Smooth muscle cell (in vitro differentiated cells): ENCODE measurements at regions not wholly inside any gene's neighbourhood (a gene's known extent, or its start where the extent isn't known, plus 50 kb on each side); places are given as distances from the start of the nearest gene placed in this dataset.

Experiments used
- DNase-seq: peaks from one replicate; lab custom pipeline; 2025; ENCODE audit not compliant: unreplicated experiment; lab: John Stamatoyannopoulos, UW
- H2AFZ ChIP-seq: fragments of 200-600 bp; sonication (generic); 2 replicates; pipeline ENCODE4 v1.6.0; 2016; ENCODE audit warnings: antibody characterized with exemption, low read depth, mild to moderate bottlenecking
- H3F3A ChIP-seq: fragments of 200-600 bp; sonication (generic); 2 replicates; pipeline ENCODE4 v1.6.0; 2017; ENCODE audit warnings: antibody characterized with exemption, low read depth
- H3K27ac ChIP-seq: fragments of 200-600 bp; sonication (generic); 2 replicates; pipeline ENCODE4 v1.5.1; 2016; ENCODE audit warnings: low read depth, mild to moderate bottlenecking
- H3K27me3 ChIP-seq: fragments of 200-600 bp; sonication (generic); 2 replicates; pipeline ENCODE4 v1.6.1; 2016; ENCODE audit warnings: low read depth, mild to moderate bottlenecking
- H3K36me3 ChIP-seq: fragments of 200-600 bp; sonication (generic); 2 replicates; pipeline ENCODE4 v1.5.1; 2016; ENCODE audit warnings: low read depth
- H3K4me1 ChIP-seq: fragments of 200-600 bp; sonication (generic); 2 replicates; pipeline ENCODE4 v1.5.1; 2016; ENCODE audit warnings: low read depth
- H3K4me2 ChIP-seq: fragments of 200-600 bp; sonication (generic); 2 replicates; pipeline ENCODE4 v1.6.0; 2016; ENCODE audit warnings: mild to moderate bottlenecking
- H3K4me3 ChIP-seq: fragments of 200-600 bp; sonication (generic); 2 replicates; pipeline ENCODE4 v1.5.1; 2016; ENCODE audit warnings: mild to moderate bottlenecking
- H3K79me2 ChIP-seq: fragments of 200-600 bp; sonication (generic); 2 replicates; pipeline ENCODE4 v1.6.0; 2016; ENCODE audit warnings: low read depth, mild to moderate bottlenecking
- H3K9ac ChIP-seq: fragments of 200-600 bp; sonication (generic); 2 replicates; pipeline ENCODE4 v1.6.0; 2016; ENCODE audit warnings: low read depth
- H3K9me3 ChIP-seq: fragments of 200-600 bp; sonication (generic); replicated peaks from 2 replicates; pipeline ENCODE4 v1.5.1; 2016; ENCODE audit warnings: low read depth
- H4K20me1 ChIP-seq: fragments of 200-600 bp; sonication (generic); 2 replicates; pipeline ENCODE4 v1.6.0; 2016; ENCODE audit warnings: low read depth
- CTCF ChIP-seq: fragments of 200-600 bp; sonication (generic); IDR thresholded peaks from 2 replicates; pipeline ENCODE4 v1.5.1; 2017; ENCODE audit warnings: borderline replicate concordance, mild to moderate bottlenecking, antibody characterized with exemption; ENCODE audit not compliant: insufficient read depth, poor library complexity, severe bottlenecking
- WGBS: methylation state at CpG from one replicate; pipeline ENCODE4 v1.1.7; 2016; ENCODE audit warnings: low lambda C conversion rate; 5-methylcytosine and 5-hydroxymethylcytosine counted together

- no peak for DNase-seq
- Histone ChIP-seq H3F3A (no peaks in the 10 kb centered on the region), H3K36me3 (no peaks in the 10 kb centered on the region), H3K27ac (no peak overlapping the region), H2AFZ (no peak overlapping the region), H3K4me3 (no peak overlapping the region), H3K27me3 (no peaks in the 10 kb centered on the region), H3K9ac (no peak overlapping the region), H3K4me2 (no peak overlapping the region), H3K4me1 (no peaks in the 10 kb centered on the region), H3K9me3 (peaks cover 3% of the 10 kb centered on the region), H4K20me1 (no peaks in the 10 kb centered on the region), H3K79me2 (no peaks in the 10 kb centered on the region)
- WGBS, result 93% methylated on average over 2 of the region's 2 CpGs
- no peak for TF ChIP-seq CTCF
Observed at GRCh38 chr6:78551361-78551760, 316.0 kb upstream of the IRAK1BP1 start.

- no peak overlapping the region for H3K27ac ChIP-seq
- H3K9me3 ChIP-seq, result peaks cover 7% of the 10 kb centered on the region
- no peak for TF ChIP-seq CTCF
- H3K36me3 ChIP-seq, result no peaks in the 10 kb centered on the region
- H3K4me2 ChIP-seq, result no peak overlapping the region
- no peaks in the 10 kb centered on the region for H3K79me2 ChIP-seq
- no peaks in the 10 kb centered on the region for H4K20me1 ChIP-seq
- 94% methylated on average over 3 of the region's 3 CpGs for WGBS
- no peaks in the 10 kb centered on the region for H3K4me1 ChIP-seq
- no peak for DNase-seq
- no peaks in the 10 kb centered on the region for H3K27me3 ChIP-seq
- H3K9ac ChIP-seq, result no peak overlapping the region
- no peak overlapping the region for H2AFZ ChIP-seq
- H3F3A ChIP-seq, result no peaks in the 10 kb centered on the region
- H3K4me3 ChIP-seq, result no peak overlapping the region
Observed at GRCh38 chr6:78552435-78552834, 314.9 kb upstream of the IRAK1BP1 start.

- Histone ChIP-seq H3K36me3 (no peaks in the 10 kb centered on the region), H3F3A (no peaks in the 10 kb centered on the region), H4K20me1 (no peaks in the 10 kb centered on the region), H3K4me1 (no peaks in the 10 kb centered on the region), H3K9me3 (peaks cover 7% of the 10 kb centered on the region), H3K27me3 (no peaks in the 10 kb centered on the region), H2AFZ (no peak overlapping the region), H3K4me3 (no peak overlapping the region), H3K4me2 (no peak overlapping the region), H3K27ac (no peak overlapping the region), H3K9ac (no peak overlapping the region), H3K79me2 (no peaks in the 10 kb centered on the region)
- TF ChIP-seq CTCF, result no peak
- WGBS, result 85% methylated on average over 2 of the region's 2 CpGs
- no peak for DNase-seq
Observed at GRCh38 chr6:78554341-78554740, 313.0 kb upstream of the IRAK1BP1 start.

- no peak overlapping the region for H3K4me3 ChIP-seq
- H3K79me2 ChIP-seq, result no peaks in the 10 kb centered on the region
- H3K36me3 ChIP-seq, result no peaks in the 10 kb centered on the region
- TF ChIP-seq CTCF, result no peak
- H3K9me3 ChIP-seq, result peaks cover 4% of the 10 kb centered on the region
- no peak overlapping the region for H3K4me2 ChIP-seq
- no peaks in the 10 kb centered on the region for H3K27me3 ChIP-seq
- no peak overlapping the region for H2AFZ ChIP-seq
- no peak overlapping the region for H3K27ac ChIP-seq
- no peaks in the 10 kb centered on the region for H3K4me1 ChIP-seq
- no peaks in the 10 kb centered on the region for H3F3A ChIP-seq
- no peaks in the 10 kb centered on the region for H4K20me1 ChIP-seq
- no peak overlapping the region for H3K9ac ChIP-seq
- 87% methylated on average over 3 of the region's 3 CpGs for WGBS
- DNase-seq, result no peak
Observed at GRCh38 chr6:78559056-78559455, 308.3 kb upstream of the IRAK1BP1 start.
